Astrocyte (in vitro differentiated cells and primary cell): ENCODE measurements at regions not wholly inside any gene's neighbourhood (a gene's known extent, or its start where the extent isn't known, plus 50 kb on each side); places are given as distances from the start of the nearest gene placed in this dataset.

Source experiments
- EZH2 ChIP-seq: IDR thresholded peaks from 2 replicates; pipeline ENCODE4 v1.6.1; 2012; ENCODE audit warnings: mild to moderate bottlenecking, low read length, inconsistent platforms; ENCODE audit not compliant: insufficient read depth
- TF ChIP-seq, protein P1 (sequence below): IDR thresholded peaks from 2 replicates; pipeline ENCODE4 v1.5.1; 2011; ENCODE audit warnings: low read depth, mild to moderate bottlenecking, inconsistent platforms, low read length, moderate library complexity; ENCODE audit not compliant: insufficient read depth

- TF ChIP-seq, protein P1, sequence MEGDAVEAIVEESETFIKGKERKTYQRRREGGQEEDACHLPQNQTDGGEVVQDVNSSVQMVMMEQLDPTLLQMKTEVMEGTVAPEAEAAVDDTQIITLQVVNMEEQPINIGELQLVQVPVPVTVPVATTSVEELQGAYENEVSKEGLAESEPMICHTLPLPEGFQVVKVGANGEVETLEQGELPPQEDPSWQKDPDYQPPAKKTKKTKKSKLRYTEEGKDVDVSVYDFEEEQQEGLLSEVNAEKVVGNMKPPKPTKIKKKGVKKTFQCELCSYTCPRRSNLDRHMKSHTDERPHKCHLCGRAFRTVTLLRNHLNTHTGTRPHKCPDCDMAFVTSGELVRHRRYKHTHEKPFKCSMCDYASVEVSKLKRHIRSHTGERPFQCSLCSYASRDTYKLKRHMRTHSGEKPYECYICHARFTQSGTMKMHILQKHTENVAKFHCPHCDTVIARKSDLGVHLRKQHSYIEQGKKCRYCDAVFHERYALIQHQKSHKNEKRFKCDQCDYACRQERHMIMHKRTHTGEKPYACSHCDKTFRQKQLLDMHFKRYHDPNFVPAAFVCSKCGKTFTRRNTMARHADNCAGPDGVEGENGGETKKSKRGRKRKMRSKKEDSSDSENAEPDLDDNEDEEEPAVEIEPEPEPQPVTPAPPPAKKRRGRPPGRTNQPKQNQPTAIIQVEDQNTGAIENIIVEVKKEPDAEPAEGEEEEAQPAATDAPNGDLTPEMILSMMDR = no peak
- no peak for TF ChIP-seq EZH2
Observed at GRCh38 chr5:16260000-16260399, 80.4 kb upstream of the MARCHF11 start.
